Suprapubic skin (tissue), 4 donors: ENCODE measurements at regions not wholly inside any gene's neighbourhood (a gene's known extent, or its start where the extent isn't known, plus 50 kb on each side); places are given as distances from the start of the nearest gene placed in this dataset.

Experiments
- DNase-seq, 2 donors: peaks; one replicate each; pipeline ENCODE4 v3.0.0-alpha.2; 2019; ENCODE audit warnings: low spot score in 2 of 2
- H3K27ac ChIP-seq: fragments of 200-600 bp; sonication (generic); one replicate; pipeline ENCODE4 v1.5.1; 2019
- H3K27me3 ChIP-seq: fragments of 200-600 bp; sonication (generic); one replicate; pipeline ENCODE4 v1.5.1; 2019
- H3K36me3 ChIP-seq: fragments of 200-600 bp; sonication (generic); one replicate; pipeline ENCODE4 v1.5.1; 2019
- H3K4me1 ChIP-seq: fragments of 200-600 bp; sonication (generic); one replicate; pipeline ENCODE4 v1.5.1; 2019
- H3K4me3 ChIP-seq: fragments of 200-600 bp; sonication (generic); one replicate; pipeline ENCODE4 v1.5.1; 2019; ENCODE audit warnings: mild to moderate bottlenecking
- H3K9me3 ChIP-seq: fragments of 200-600 bp; sonication (generic); one replicate; pipeline ENCODE4 v1.5.1; 2019
- EP300 ChIP-seq: sonication (generic); formaldehyde crosslinking; IDR thresholded peaks from one replicate; pipeline ENCODE4 v1.6.1; 2017; ENCODE audit warnings: antibody characterized with exemption
- POLR2A ChIP-seq, 2 donors: fragments of 450-650 bp; IDR thresholded peaks; one replicate each; pipeline ENCODE4 v1.6.1; 2017; ENCODE audit warnings: antibody characterized with exemption in 2 of 2, mild to moderate bottlenecking in 2 of 2, moderate library complexity in 2 of 2
- POLR2AphosphoS5 ChIP-seq, 3 donors: sonication (generic); formaldehyde crosslinking; IDR thresholded peaks; one replicate each; pipeline ENCODE4 v1.6.1; 2017; ENCODE audit warnings: antibody characterized with exemption in 3 of 3
- WGBS: methylation state at CpG from one replicate; pipeline ENCODE4 v1.1.5; 2018; 5-methylcytosine and 5-hydroxymethylcytosine counted together
- TF ChIP-seq, protein P1 (sequence below), 2 donors: fragments of 200-600 bp in 1 of 2; fragments of 450-650 bp in 1 of 2; sonication (generic) in 1 of 2; IDR thresholded peaks; one replicate each; pipeline ENCODE4 v1.5.1; 2016 to 2019; ENCODE audit warnings: antibody characterized with exemption in 2 of 2, mild to moderate bottlenecking in 1 of 2, moderate library complexity in 1 of 2

DNA sequence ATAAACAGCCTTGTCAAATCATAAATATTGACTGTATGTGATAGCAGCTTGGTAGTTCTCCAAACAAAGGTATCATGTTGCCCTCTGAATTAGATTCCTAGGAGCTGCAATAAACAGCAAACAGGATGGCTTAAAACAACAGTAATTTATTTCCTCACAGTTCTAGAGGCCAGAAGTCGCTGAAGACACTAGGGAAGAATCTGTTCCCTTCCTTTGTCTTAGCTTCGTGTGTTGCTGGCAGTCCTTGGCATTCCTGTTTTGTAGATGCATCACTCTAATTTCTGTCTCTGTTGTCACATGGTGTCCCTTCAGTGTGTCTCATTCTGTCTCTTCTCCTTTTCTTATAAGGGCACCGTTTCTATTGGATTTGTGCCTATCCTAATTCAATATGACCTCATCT, 679.3 kb downstream of the OTOL1 start:
- Histone ChIP-seq H3K4me3 (no peak overlapping the region), H3K9me3 (no peaks in the 10 kb centered on the region), H3K27ac (no peak overlapping the region), H3K27me3 (no peaks in the 10 kb centered on the region), H3K36me3 (no peaks in the 10 kb centered on the region), H3K4me1 (no peaks in the 10 kb centered on the region)
- no peak for DNase-seq
- TF ChIP-seq, protein P1, sequence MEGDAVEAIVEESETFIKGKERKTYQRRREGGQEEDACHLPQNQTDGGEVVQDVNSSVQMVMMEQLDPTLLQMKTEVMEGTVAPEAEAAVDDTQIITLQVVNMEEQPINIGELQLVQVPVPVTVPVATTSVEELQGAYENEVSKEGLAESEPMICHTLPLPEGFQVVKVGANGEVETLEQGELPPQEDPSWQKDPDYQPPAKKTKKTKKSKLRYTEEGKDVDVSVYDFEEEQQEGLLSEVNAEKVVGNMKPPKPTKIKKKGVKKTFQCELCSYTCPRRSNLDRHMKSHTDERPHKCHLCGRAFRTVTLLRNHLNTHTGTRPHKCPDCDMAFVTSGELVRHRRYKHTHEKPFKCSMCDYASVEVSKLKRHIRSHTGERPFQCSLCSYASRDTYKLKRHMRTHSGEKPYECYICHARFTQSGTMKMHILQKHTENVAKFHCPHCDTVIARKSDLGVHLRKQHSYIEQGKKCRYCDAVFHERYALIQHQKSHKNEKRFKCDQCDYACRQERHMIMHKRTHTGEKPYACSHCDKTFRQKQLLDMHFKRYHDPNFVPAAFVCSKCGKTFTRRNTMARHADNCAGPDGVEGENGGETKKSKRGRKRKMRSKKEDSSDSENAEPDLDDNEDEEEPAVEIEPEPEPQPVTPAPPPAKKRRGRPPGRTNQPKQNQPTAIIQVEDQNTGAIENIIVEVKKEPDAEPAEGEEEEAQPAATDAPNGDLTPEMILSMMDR (IDR thresholded peaks at IDR 0.05): no peak
- no peak for TF ChIP-seq POLR2AphosphoS5 (IDR thresholded peaks at IDR 0.05)
- TF ChIP-seq EP300: no peak
- no peak for TF ChIP-seq POLR2A (IDR thresholded peaks at IDR 0.05)
- WGBS: 58% methylated on average over 3 of the region's 3 CpGs

DNA sequence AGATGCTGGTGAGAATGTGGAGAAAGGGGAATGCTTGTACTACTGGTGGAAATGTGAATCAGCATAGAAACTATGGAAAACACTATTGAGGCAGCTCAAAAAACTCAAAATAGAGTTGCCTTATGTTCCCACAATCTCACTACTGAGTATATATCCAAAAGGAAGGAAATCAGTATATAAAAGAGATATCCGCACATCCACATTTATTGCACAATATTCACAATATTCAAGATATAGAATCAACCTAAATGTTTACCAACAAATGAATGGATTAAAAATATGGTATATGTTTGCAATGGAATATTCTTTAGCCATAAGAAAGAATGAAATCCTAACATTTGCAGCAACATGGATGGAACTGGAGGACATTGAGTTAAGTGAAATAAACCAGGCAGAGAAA, 686.8 kb downstream of the OTOL1 start:
- Histone ChIP-seq H3K4me1 (no peaks in the 10 kb centered on the region), H3K9me3 (no peaks in the 10 kb centered on the region), H3K4me3 (no peak overlapping the region), H3K27me3 (no peaks in the 10 kb centered on the region), H3K36me3 (no peaks in the 10 kb centered on the region), H3K27ac (no peak overlapping the region)
- DNase-seq: no peak
- WGBS: 100% methylated on average over 1 of the region's 1 CpG
- TF ChIP-seq, protein P1 (IDR thresholded peaks at IDR 0.05): no peak
- TF ChIP-seq EP300 (no peak), POLR2AphosphoS5 (IDR thresholded peaks at IDR 0.05) (no peak), POLR2A (IDR thresholded peaks at IDR 0.05) (no peak)

DNA sequence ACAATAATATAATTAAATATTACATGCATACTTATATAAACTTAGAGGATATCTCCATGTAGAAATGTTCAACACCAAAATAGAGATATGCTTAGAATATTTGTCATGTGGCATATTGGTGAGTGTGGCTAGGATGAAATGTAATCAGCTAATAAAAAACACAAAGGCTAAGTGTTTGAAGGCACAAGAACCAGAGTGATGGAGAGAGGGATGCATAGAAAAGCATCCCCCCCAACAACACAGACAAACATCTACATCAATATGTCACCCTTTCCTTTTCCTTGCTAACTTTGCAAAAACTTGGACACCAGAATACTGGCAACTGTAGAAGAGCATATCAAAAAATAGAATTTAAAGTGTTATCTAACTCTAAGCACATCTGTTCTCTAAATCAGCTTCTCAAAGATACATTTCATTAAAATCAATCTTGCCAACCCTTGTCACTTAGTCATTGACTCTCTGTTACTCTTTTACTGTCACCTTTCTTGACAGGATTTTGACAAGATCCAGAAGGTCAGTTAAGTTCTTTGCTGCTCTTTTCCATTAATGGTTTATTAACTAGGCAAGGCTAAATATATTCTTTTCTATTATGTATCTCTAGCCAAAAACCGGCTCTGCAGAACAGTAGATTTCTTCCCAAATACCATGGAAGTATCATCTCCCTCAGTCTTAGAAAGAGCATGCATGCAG, 695.9 kb downstream of the OTOL1 start:
- WGBS: 53% methylated on average over 1 of the region's 1 CpG
- no peaks in the 10 kb centered on the region for H3K36me3 ChIP-seq
- H3K4me3 ChIP-seq: no peak overlapping the region
- no peak for DNase-seq
- H3K4me1 ChIP-seq: no peaks in the 10 kb centered on the region
- H3K27me3 ChIP-seq: no peaks in the 10 kb centered on the region
- no peaks in the 10 kb centered on the region for H3K9me3 ChIP-seq
- no peak overlapping the region for H3K27ac ChIP-seq
- no peak for TF ChIP-seq POLR2A (IDR thresholded peaks at IDR 0.05)
- TF ChIP-seq, protein P1 (IDR thresholded peaks at IDR 0.05): no peak
- no peak for TF ChIP-seq EP300
- TF ChIP-seq POLR2AphosphoS5 (IDR thresholded peaks at IDR 0.05): no peak

DNA sequence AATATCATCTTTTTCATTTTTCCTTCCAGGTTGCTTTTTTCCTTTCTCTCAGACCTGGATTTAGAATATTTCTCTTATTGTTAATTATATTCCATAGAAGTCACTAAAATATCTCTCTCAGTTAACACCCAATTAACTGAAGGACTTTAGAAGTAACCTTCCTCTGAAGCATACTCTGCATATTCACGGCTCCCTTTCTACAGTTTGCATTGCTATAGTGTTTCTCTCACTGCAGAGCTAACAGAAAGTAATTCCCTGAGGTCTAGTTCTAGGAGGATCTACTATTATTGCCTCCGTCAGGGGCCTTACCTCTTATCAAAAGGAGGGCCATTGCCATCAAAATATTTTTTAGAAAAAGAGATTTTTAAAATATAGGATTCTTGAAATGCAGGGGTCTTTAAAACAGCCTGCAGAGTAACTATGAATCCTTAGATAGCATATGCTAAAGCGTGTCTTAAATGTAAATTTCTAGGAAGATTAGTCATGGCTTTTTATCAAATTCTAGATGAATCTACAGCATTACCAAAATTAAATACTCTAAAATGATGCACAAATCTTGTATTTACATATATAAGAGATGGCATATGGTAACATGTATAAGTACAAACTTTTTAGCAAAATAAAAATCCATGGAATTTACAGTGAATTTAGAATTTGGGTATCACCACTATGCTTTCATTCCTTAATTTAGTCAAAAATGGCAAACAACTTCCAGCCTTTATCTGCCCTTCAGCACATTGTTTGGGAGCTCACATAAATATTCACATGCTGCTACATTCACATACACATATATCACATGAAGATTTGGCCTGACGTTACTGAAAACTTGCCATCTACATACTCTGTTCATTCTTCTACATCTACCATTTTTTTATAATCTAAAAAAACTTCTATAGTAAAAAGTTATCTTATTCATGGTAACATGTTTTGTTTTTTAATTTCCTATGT, 696.8 kb downstream of the OTOL1 start:
- WGBS: 66% methylated on average over 4 of the region's 4 CpGs
- Histone ChIP-seq H3K4me1 (no peaks in the 10 kb centered on the region), H3K27me3 (no peaks in the 10 kb centered on the region), H3K9me3 (no peaks in the 10 kb centered on the region), H3K4me3 (no peak overlapping the region), H3K36me3 (no peaks in the 10 kb centered on the region), H3K27ac (no peak overlapping the region)
- TF ChIP-seq, protein P1 (IDR thresholded peaks at IDR 0.05): no peak
- TF ChIP-seq POLR2A (IDR thresholded peaks at IDR 0.05) (no peak), EP300 (no peak)
- DNase-seq: no peak

DNA sequence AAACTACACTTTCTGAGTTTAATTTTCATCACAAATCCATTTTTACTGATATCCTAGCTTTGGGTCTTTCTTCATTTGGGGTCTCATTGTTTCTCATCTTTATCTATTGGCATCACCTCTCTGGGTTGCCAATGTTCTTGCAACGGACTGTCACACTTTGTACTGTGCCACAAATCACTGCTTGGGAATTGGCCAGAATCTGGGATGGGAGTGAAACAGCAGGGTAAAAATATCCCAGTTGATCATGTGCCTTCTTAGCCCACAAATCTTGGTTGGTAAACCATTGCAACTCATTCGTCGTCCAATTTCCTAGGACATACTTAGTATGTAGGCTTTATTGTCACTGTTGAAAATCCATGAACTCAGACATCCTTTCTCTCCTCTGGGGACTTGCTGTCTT, 698.5 kb downstream of the OTOL1 start:
- Histone ChIP-seq H3K36me3 (no peaks in the 10 kb centered on the region), H3K9me3 (no peaks in the 10 kb centered on the region), H3K27ac (no peak overlapping the region), H3K4me3 (no peak overlapping the region), H3K27me3 (no peaks in the 10 kb centered on the region), H3K4me1 (no peaks in the 10 kb centered on the region)
- 83% methylated on average over 3 of the region's 3 CpGs for WGBS
- TF ChIP-seq POLR2A (IDR thresholded peaks at IDR 0.05): no peak
- DNase-seq: no peak
